AG04450 (cell line): ENCODE measurements at regions not wholly inside any gene's neighbourhood (a gene's known extent, or its start where the extent isn't known, plus 50 kb on each side); places are given as distances from the start of the nearest gene placed in this dataset.
A peak's percentile ranks its signal among the peaks of the same experiment; 100 is the strongest.

ENCODE experiments used
- CTCF ChIA-PET: fragments of 300-600, 350-600 bp; formaldehyde crosslinking; extraction: SDS; loops from one replicate; lab custom pipeline; 2022; ENCODE audit warnings: antibody characterized with exemption, inconsistent platforms; lab: Charles Lee
- POLR2A ChIA-PET: fragments of 350-600 bp; formaldehyde crosslinking; extraction: SDS; loops from one replicate; lab custom pipeline; 2021; ENCODE audit warnings: antibody characterized with exemption, inconsistent platforms; lab: Yijun Ruan, JAX
- DNase-seq: peaks from one replicate; pipeline ENCODE4 v3.0.0-alpha.2; 2011; ENCODE audit warnings: low read depth, low spot score
- H3K27ac ChIP-seq: one replicate; pipeline ENCODE4 v1.5.1; 2012; ENCODE audit warnings: low read depth, low read length, control low read depth
- H3K27me3 ChIP-seq: one replicate; pipeline ENCODE4 v1.6.0; 2012; ENCODE audit warnings: low read length; ENCODE audit not compliant: control insufficient read depth, insufficient read depth
- H3K4me3 ChIP-seq: 2 replicates; pipeline ENCODE4 v1.5.1; 2011; ENCODE audit warnings: mild to moderate bottlenecking, low read depth, low read length, control low read depth
- H3K9me3 ChIP-seq: 2 replicates; pipeline ENCODE4 v1.5.1; 2012; ENCODE audit warnings: low read length; ENCODE audit not compliant: control insufficient read depth, insufficient read depth
- TF ChIP-seq, protein P1 (sequence below): IDR thresholded peaks from 2 replicates; pipeline ENCODE4 v1.5.1; 2011; ENCODE audit warnings: low read depth, low read length, control low read depth, inconsistent platforms

DNA sequence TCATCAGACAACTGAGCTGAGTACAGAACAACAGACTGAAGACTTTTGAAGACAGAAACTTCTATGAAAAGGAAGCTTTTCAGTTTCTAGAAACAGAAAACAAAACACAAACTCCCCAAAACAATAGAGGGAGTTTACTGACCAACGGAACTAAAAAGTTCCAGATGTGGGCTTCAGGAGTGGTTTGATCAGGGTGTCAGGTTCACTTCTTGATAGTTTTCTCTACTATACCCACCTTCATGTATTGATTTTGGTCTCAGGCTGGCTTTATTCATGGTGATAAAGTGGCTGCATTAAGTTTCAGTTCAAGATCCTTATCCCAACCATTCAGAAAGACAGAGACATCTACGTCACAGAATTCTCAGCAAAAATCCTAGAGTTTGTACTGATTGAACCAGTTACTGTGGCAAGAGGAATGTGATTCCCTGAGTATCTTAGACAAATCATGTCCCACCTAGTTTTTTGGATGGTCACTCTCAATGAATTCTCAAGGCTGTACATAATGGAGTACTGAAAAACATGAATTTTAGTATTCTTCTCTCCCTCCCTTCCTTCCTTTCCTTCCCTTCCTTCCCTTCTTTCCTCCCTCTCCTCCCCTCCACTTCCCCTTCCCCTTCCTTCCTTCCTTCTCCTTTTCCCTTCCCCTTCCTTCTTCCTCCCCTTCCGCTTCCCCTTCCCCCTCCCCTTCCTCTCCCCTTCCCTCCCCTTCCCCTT is 680.5 kb downstream of the PTPRU start:
- H3K4me3 ChIP-seq, result no peak overlapping the region
- POLR2A ChIA-PET, result no interaction called here
- CTCF ChIA-PET, result no interaction called here
- TF ChIP-seq, protein P1, sequence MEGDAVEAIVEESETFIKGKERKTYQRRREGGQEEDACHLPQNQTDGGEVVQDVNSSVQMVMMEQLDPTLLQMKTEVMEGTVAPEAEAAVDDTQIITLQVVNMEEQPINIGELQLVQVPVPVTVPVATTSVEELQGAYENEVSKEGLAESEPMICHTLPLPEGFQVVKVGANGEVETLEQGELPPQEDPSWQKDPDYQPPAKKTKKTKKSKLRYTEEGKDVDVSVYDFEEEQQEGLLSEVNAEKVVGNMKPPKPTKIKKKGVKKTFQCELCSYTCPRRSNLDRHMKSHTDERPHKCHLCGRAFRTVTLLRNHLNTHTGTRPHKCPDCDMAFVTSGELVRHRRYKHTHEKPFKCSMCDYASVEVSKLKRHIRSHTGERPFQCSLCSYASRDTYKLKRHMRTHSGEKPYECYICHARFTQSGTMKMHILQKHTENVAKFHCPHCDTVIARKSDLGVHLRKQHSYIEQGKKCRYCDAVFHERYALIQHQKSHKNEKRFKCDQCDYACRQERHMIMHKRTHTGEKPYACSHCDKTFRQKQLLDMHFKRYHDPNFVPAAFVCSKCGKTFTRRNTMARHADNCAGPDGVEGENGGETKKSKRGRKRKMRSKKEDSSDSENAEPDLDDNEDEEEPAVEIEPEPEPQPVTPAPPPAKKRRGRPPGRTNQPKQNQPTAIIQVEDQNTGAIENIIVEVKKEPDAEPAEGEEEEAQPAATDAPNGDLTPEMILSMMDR, result no peak
- H3K9me3 ChIP-seq, result no peaks in the 10 kb centered on the region
- H3K27ac ChIP-seq, result no peak overlapping the region
- H3K27me3 ChIP-seq, result peaks cover 2% of the 10 kb centered on the region
- DNase-seq, result no peak

DNA sequence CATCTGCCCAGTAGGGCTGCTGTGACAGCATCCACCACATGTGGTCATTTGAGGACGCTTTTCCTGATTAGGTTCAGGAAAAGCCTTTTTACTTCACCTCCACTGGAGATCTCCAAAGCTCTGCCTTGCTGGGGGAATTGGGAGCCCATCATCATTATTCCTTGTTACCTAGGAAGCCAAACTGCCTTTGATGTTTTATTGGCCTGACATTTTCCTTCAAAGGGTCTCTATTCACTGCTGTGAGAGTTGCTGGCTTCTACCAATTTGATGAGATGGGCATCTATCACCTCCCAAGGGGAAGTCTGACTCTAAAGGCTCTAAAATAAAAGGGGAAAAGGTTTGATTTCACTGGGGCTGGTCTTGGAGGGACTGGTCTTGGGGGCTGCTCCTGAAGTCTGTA is 678.6 kb downstream of the PTPRU start:
- Histone ChIP-seq H3K4me3 (no peak overlapping the region), H3K9me3 (no peaks in the 10 kb centered on the region), H3K27ac (no peak overlapping the region), H3K27me3 (no peaks in the 10 kb centered on the region)
- POLR2A ChIA-PET, result no interaction called here
- CTCF ChIA-PET, result interaction anchor here (0.9 kb wide), 1 partner anchor 171 kb away, joined by 3 read pairs; no protein-coding TSS in a partner anchor
- TF ChIP-seq, protein P1, result no peak
- no peak for DNase-seq

DNA sequence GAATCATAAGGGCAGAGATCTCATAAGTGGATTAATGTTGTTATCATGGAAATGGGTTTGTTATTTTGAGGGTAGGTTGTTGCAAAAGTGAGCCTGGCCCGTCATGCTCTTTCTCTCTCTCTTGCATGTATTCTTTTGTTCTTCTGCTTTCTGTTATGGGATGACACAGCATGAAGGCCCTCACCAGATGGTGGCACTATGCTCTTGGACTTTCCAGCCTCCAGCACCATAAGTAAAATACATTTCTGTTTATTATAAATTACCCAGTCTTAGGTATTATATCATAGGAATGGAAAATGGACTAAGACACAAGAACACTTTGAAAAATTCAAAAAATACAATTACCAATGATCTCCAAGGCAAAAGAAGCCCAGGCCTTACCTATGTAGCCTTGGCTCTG is 676.1 kb downstream of the PTPRU start:
- POLR2A ChIA-PET, result no interaction called here
- Histone ChIP-seq H3K27ac (no peak overlapping the region), H3K9me3 (no peaks in the 10 kb centered on the region), H3K27me3 (peaks cover 7% of the 10 kb centered on the region), H3K4me3 (no peak overlapping the region)
- TF ChIP-seq, protein P1, result peak; percentile 57
- CTCF ChIA-PET, result interaction anchor here (0.7 to 1.3 kb wide), 3 partner anchors 175 to 795 kb away, joined by 4 to 5 read pairs (median 5); no protein-coding TSS in a partner anchor
- peak; percentile 24 for DNase-seq

DNA sequence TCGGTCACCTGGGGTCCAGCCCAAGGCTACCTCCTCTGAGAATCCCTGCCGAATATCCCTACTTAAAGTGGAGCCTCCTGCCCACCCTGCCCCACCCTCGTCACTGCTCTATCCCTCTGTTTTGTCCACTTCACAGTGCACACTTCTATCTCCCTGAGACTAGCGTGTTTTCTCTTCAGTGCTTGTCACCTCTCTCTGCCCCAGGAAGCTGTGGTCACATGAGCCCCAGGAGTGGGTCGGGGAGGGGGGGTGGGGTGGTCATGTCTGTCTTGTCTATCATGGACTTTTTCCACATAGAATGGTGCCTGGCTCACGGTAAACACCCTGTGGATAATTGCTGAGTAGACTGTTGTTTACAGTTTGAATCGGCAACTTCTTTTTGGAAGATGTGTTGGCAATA is 673.6 kb downstream of the PTPRU start:
- CTCF ChIA-PET, result no interaction called here
- TF ChIP-seq, protein P1, result no peak
- no peak overlapping the region for H3K4me3 ChIP-seq
- no peak for DNase-seq
- H3K27ac ChIP-seq, result no peak overlapping the region
- no peaks in the 10 kb centered on the region for H3K9me3 ChIP-seq
- H3K27me3 ChIP-seq, result peaks cover 9% of the 10 kb centered on the region
- POLR2A ChIA-PET, result no interaction called here

DNA sequence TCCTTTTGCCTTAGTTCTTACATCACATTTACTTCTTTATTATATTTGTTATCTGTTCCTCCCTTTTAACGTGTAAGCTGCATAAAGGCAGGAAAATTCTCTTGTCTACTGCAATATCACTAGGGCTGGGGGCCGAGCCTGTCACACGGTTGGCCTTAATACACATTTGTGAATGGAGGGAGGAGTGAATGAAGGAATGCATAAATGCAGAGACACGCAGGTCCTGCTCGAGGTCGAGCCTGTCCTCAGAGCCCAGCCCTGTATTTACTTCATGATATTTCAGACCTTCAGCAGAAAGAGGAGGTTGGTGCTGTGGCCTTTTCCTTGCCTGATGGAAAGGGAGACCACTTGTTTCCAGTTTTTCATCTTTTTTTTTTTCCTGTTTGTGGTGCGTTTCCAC is 671.3 kb downstream of the PTPRU start:
- POLR2A ChIA-PET, result no interaction called here

More for the DNA sequence above, 671.3 kb downstream of the PTPRU start:
- Histone ChIP-seq H3K9me3 (no peaks in the 10 kb centered on the region), H3K27ac (no peak overlapping the region), H3K27me3 (peaks cover 10% of the 10 kb centered on the region), H3K4me3 (no peak overlapping the region)
- no peak for DNase-seq
- CTCF ChIA-PET, result no interaction called here
- TF ChIP-seq, protein P1, result no peak
